ENCODE measurements at regions not wholly inside any gene's neighbourhood (a gene's known extent, or its start where the extent isn't known, plus 50 kb on each side); places are given as distances from the start of the nearest gene placed in this dataset.
"Not testable (repeated sequence)": the region's sequence is repeated elsewhere in the genome, so short reads cannot be mapped to it uniquely, and the experiment has no call there.

DNA sequence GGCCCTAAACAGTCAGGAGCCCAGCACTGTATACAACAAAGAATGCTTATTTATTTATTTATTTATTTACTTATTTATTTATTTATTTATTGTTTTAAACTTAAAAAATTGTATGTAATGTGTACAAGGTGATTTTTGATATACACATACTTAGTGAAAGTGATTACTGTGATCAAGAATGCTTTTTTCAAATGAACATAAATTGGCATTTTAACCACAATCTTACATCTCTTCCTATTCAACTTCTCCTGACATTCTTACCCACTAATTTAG, 776.6 kb downstream of the TSN start:
- no peak for DNase-seq

DNA sequence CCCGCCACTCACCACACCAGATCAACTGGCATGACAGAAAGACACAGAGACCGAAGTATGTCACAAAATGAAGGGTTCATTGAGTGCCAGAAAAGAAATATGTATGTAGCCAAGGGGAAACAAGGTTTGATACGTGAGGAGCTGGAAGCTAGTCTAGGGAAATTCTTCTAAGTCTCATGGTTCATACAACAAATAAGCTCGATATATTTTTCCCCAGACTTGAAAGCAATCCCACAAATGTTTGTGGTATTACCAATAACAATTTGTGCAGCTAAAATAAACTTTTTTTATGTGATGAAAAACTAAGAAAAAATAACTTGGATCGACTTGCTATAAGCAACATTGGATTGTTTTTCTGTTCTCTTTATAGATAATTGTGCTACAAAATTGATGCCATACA, 777.0 kb downstream of the TSN start:
- no peak for DNase-seq

DNA sequence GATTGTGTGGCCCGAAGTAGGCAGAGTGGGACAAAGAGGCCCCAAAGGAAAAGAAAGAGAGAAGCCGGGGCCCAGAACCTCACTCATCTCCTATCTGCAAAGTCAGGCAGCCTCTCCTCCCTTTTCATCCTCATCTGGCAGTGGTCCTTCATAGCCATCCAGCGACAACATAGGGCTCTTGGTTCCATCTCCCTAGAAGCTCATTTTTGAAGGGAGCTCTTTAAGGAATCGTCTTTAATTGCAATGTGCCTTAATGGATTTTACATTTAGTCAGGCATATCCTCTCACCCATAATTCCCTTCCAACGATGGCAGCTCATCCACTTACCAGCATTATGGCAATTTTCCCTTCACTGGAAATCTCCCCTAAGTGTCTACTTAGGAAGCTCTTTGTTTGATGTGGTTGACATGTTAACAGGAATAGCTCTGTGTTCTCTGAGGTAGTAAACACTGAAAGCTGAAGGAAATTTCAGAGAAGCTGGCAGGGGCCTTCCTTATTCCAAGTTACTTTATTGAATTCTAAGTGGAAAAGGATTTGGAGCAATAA, 780.6 kb downstream of the TSN start:
- no peak for DNase-seq

DNA sequence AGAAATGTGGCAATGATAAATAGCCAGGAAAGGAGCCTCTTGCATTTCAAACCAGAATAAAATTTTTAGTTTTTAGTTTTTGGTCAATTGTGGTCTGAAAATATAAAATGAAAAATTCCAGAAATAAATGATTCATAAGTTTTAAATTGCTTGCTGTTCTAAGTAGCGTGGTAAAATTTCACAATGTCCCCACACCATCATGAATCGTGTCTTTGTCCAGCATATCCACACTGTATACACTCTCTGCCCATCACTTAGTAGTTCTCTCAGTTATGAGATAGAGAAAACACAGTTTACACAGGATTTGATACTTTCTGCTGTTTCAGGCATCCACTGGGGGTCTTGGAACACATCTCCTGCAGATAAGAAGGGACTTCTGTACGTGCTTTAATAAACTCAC, 783.9 kb downstream of the TSN start:
- no peak for DNase-seq

DNA sequence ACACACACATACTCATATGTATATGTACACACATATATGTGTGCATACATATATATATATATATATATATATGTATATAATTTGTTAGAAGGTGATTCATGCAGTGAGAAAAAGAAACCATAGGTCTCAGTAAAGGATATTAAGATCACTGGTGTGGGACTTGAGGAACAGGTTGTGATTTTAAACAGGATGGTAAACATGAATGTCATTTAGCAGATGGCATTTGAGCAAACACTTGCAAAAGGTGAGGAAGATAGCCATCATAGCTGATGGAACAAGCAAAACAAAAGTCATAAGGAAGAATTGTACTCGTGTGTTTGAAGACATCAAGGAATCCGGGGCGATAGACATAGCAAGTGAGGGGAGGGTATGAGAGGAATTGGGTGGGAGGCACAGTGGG, 784.5 kb downstream of the TSN start:
- DNase-seq: no peak

DNA sequence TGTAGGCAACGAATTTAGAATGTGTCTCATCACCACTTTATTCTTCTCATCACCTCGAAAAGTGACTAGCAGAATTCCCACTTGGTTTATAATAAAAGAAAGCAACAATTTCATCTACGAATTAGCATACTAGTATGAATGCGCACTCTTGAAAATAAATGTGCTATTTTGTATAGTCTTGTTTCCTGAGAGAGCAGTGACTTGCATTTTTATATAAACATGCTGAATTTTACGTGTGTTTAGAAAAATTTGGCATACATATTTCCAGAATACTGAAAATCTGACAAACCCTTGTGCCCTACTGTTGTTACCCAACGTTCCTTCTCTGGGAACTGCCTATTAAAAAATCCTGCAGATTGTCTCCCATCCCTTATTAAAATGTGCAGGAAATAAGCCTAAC, 786.8 kb downstream of the TSN start:
- no peak for DNase-seq

DNA sequence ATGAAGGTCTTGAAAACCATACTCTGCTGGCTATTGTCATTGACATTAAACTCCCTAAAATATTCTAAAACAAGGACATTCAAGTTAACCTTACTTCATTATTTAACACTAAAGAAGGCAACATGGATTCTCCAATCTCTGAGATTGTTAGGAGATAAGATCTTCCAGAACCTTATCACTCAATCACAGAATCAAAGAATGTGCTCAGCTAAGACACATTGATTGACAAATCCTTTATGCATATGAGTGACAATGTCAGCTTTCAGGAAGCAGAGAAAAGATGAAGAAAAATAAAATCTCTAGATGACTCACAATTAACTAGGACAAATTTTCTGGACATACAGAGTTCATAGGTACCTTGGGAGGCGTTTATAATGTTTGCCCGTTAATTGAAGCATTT, 787.2 kb downstream of the TSN start:
- no peak for DNase-seq

DNA sequence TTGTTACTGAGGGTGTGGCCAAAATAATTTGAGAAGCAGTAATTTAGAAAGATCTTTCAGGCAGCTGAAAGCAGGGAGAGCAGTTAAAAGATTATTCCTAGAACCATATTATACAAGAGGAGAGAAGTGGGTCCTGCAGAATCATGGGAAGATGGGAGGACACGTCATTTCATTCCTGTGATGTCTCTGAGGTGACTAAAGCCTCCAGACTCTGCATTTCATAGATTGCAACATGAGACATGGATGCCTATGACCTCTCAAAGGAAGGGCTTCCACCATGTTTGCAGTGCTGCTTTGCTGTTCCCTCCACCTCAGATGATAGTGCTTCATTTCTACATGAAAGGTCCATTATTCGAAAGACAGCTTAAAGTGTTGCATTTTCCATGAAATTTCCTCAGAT, 788.4 kb downstream of the TSN start:
- DNase-seq: no peak

DNA sequence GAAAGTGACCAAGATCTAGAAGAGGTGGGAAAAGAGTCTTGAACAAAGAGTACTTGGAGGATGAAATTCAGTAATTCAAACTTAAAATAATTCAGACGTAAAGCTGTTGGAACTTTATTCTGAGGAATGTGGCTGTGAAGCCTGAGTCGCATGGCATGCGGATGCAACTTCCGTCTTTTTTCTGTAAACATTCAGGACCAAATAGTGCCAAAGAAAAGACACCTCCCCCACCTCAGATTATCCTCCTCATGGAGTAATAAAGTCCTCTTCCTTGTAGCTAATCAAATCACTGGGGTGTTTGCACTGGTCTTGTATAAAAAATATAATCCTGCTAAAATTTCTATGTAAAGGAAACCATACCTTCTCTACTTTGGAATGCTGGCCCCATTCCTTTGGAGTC, 790.4 kb downstream of the TSN start:
- DNase-seq: no peak

DNA sequence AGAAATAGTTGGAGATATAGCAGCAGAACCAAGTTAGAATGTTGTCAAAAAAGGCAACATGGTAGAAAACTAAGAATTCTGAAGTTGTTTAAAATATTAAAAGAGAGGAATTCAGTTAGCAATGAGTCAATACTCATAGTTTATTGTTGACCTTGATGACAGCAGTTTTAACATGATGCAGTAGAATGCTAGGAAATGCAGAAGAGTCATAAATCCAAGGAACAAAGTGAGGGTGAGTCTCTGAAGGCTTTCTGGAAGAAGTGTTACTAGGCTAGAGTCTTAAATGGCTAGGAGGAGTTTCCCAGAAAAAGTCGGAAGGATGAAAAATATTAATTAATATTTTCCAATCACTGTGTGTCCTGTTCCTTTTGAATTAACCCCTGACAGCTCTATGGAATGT, 807.3 kb downstream of the TSN start:
- DNase-seq: no peak

DNA sequence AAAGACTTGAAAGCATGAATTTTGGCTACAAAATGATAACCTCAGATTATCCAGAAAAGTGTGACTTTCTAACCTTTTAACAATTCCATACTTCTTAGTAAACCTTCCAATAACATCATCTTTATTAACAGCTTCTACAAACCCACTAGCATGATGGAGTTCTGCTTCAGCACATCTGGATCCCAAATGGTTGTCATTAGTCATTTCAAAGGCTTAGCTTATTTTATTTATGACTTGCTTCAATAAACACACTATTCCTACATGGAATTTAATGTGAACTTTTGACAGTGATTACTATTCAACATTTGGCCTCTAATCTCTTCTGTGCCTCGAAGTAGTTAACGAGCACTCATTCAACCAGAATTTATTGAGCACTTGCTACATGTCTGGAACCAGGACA, 808.3 kb downstream of the TSN start:
- no peak for DNase-seq

DNA sequence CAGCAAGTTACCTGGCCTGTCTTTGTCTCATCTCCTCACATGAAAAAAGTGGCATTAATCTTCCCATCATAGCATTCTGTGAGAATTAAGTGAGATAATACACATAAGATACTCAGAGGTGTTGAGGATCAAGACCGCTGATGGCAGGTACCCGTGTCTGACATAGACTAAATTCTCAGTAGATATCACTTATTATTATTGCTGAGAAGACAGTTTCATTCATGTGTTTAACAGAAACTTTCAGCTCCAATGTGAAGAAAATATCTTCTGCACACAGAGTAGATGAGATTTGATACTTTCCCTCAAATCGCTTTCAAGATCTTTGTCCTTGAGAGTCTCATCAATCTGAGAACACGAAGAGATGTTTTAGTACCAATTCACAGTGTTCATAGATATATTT, 809.4 kb downstream of the TSN start:
- no peak for DNase-seq

DNA sequence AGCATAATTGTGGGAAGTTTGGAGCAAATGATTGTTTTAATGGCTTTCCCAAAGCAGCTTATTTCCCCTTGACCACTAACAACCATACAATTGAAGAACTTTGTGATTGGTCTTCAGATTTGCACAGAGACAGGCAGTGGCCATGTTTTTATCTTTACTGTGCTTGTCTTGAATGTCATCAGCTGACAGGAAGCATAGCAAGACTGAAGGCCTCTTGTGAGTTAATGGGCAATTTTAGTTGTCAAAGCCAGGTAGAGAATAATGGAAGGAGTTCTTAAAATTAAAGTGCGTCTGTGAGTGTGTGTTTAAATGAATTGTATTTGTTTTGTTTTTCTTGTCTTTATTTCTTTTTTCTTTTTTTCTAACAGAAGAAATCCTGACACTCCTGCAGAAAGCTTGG, 809.9 kb downstream of the TSN start:
- no peak for DNase-seq

DNA sequence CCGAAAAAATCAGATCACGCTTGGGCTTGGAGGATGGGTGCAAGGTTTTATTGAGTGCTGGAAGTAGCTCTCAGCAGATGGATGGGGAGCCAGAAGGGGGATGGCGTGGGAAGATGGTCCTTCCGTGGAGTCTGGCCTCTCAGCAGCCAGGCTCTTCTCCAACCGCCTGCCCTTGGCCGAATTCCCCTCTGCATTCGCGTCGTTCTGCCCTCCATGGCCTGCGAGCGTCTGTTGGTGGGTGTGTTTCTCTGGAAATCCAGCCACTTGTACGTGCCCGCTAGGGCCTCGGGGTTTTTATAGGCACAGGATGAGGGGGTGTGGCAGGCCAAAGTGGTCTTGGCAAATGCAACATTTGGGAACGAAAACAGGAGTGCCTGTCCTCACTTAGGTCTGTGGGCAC, 815.2 kb downstream of the TSN start:
- no peak for DNase-seq

DNA sequence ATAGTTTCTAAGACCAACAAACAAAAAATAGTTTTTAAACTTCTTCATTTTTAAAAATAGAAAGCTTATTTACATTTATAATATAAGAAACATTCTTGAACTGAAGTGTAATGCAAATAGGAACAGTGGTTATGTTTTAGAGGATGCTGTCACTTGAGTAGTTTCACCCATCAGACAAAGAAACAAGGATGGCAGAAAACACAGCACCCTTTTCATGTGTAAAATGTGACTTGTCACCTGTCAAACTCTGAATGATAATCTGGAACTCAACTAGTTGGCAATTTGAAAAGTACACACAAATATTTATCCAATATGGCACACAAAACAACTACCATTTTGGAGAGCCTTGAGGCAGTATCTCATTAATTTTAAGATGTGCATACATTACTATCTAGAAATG, 816.0 kb downstream of the TSN start:
- DNase-seq: not testable (repeated sequence)

DNA sequence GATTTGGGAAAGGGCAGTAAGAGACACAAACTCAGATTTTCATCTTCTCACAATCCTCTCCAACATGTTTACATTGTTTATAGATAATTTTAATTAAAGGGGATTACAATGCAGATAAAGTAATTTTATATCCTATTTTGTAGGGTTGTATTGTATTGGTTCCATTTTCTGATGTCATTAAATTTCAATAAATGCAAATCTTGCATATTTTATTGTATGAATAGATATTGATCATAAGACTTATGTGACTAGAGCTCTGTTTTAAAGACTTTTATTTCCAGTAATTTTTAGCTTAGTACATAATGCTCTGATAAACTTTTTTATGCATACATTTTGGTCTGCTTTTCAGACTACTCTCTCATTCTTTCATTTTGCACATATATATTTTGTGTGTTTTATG, 819.6 kb downstream of the TSN start:
- DNase-seq: no peak

DNA sequence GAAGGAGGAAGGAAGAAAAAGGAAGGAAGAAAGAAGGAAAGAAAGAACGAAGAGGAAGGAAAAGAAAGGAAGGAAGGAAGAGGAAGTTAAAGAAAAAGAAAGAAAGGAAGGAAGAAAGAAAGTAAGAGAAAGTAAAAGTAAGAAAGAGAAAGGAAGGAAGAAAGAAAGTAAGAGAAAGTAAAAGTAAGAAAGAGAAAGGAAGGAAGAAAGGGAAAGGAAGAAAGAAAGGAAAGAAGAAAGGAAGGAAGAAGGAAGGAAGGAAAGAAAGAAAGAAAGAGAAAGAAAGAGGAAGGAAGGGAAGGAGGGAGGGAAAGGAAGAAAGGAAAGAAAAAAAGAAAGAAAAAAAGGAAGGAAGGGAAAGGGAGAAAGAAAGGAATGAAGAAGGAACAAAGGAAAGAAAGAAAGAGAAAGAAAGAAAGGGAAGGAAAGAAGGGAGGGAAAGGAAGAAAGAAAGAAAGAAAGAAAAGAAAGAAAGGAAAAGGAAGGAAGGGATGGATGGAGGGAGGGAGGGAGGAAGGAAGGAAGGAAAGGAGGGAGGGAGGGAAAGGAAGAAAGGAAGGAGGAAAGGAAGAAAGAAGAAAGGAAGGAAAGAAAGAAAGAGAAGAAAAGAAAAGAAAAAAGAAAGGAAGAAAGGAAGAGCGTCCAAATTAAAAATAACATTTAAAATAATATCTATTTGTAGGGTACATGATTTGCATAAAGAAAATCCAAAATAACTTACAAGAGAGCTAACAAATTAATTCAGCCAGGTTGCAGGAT, 827.9 kb downstream of the TSN start:
- DNase-seq: no peak

DNA sequence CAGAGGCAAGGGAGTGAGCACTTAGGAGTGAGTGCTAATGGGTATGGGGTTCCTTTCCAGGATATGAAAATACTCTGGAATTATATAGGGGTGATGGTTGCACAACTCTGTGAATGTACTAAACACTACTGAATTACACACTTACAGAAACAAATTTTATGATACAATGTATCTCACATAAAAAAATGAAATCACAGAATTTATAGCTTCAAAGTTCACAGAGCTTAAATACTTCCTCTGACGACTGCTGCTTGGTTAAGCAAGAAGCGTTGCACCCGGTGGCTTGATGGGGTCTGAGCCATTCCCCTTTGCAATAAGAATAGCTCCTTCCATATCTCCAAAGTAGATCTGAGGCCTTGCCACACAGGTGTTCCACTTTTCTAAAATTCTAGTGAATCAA, 835.1 kb downstream of the TSN start:
- DNase-seq: no peak

DNA sequence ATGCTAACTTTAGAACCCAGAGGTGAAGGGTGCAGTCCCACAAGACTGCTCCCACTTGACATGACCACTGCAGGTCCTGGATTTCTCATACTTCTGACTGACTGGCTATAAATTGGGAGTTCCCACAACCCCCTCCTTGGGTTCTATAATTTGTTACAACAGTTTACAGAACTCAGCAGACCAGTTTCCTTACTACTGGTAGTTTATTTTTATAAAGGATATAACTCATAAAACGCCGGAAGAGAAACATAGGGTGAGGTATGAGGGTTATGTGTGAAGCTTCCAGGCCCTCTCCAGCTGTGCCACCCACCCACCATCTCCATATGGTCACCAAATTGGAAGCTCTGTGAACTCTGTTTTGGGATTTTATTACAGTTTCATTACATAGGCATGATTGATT, 839.6 kb downstream of the TSN start:
- DNase-seq: no peak

DNA sequence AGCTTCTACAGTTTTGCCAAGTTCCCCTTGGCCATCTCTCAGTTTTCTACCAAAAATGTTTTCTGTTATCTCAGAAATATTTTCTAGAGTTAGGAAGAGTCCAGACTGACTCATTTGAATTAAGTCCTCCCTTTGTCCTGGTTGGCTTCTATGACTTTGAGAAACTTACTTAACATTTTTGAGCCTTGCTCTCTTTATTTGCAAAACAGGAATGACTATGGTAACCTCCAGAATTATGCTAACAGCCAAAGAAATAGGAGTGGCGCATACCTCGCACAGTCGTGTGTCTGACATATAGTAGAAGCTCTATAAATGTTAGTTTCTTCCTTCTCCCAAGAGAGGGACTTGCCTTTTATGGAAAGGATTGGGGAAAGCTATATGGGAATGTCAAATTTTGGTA, 841.1 kb downstream of the TSN start:
- no peak for DNase-seq

DNA sequence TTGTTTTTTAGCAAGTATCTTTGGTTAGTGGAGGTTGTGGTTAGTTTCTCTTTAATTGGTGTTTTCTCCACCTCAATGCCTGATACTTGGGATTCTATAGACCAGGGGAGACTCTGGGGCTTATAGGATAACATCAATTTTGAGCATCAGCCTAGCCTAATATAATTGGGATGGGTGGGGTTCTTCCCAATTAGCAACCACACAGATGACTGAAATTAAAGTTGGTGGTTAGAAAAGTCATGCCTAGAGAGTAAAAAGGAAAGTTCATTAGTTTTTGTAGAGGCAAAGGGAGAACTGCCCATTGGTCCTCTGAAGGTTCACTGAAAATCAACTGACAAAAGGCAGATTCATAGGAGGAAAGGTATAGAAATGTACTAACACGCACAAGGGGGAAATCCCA, 843.3 kb downstream of the TSN start:
- DNase-seq: no peak

DNA sequence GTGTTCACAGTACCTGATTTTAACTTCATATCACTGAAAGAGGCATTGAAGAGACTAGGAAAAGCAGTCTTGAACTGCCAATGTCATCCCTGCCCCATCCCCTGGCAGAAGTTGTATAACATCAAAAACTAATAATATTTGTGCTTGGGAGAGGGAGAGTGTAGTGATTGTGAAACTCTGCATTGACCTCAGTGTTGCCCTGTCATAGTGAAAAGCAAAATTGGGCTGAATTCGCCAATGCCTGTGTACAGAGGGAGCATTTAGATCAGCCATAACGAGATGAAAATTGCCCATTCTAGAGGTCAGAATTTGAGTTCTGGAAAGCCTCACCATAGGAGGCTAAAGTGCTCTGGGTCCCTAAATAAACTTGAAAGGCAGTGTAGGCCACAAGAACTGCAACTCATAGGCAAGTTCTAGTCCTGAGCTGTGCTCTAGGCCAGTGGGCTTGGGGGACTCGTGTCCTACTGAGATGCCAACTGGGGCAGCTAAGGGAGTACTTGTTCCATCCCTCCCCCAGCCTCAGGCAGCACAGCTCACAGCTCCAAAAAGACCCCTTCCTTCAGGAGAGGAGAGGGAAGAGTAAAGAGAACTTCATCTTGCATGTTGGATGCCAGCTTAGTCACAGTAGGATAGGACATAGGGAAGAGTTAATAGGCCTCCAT, 855.6 kb downstream of the TSN start:
- DNase-seq: no peak

DNA sequence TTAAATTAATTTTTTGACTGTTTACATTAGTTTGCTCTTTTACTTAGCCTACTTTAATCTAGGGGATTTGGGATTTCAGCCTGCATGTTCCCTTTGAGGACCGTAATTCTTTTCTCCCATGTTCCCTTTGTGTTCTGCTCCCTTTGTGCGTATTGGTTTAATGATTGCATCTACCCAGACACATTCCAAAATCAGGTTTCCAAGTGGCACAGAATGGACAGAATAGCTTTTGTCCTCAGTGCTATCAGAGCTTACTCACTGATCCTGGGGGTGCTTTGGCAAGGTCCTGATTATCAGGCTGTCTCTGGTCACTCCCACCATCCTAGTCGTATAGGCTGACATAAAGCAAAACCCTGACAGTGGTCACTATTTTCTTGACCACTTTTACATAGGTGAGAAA, 867.5 kb downstream of the TSN start:
- DNase-seq: no peak

DNA sequence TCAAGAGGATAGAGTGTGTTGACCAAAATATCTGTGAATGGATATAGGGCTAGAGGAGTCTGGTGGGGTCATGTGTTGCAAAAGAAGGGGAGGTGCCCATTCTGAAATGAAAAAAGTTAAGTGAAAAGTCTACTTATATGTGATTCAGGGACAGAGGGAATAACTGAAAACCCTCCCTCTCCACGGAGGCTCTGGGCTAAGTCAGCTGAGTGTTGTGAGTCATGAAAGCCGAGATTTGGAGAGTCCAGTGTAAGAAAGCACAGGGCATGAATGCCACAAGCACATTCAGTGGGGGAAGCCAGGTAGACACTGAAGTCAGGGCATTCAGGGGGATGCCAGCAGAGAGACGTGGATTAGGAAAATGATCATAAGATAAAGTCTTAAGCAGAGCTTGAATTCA, 871.9 kb downstream of the TSN start:
- DNase-seq: no peak
